RPMI7951 (cell line): ENCODE measurements at regions not wholly inside any gene's neighbourhood (a gene's known extent, or its start where the extent isn't known, plus 50 kb on each side); places are given as distances from the start of the nearest gene placed in this dataset.

ENCODE experiments used
- DNase-seq: peaks from one replicate; pipeline ENCODE4 v3.0.0-alpha.2; 2012; ENCODE audit warnings: low read depth

GRCh38 chr5:171629221-171629620 is 156.4 kb upstream of the SMIM23 start:
- DNase-seq, result no peak

DNA sequence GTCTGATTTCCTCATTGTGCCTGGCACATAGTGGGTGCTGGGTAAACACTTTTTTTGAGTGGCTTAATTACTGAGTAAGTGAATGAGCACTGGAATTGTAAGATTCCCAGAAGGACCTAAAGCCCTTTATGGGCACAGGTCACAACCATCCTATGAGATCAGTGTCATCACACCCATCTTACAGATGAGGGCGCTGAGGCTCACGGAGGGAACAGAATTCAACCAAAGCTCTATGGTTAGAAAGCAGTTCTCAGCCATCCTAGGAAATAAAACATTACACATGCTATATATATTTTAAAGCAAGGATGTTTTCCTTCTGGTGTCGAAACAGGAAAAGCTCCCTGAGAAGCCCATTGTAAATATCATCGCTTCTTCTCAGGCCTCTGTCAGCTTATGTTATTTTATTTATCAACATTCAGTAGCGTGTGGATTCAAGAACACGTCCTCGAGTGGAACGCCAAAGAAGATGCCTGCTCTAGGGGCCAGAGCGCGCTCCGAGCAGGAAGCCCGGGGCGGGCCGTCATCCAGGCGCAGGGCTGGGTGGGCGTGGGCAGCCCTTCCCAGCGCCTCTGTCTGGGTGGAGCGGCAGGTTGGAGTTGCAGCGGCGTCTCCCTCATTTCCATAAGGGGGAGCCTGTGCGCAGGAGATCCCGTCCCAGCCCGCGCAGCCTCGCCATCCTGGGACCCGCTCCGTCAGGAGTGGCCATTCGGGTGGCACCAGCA is 155.8 kb upstream of the SMIM23 start:
- no peak for DNase-seq

- no peak for DNase-seq
Observed at GRCh38 chr5:171630350-171631065, 155.1 kb upstream of the SMIM23 start.

GRCh38 chr5:171632616-171633015 is 153.0 kb upstream of the SMIM23 start:
- no peak for DNase-seq

GRCh38 chr5:171633776-171634470 is 151.7 kb upstream of the SMIM23 start:
- DNase-seq, result no peak

GRCh38 chr5:171634511-171634910 is 151.1 kb upstream of the SMIM23 start:
- no peak for DNase-seq

DNA sequence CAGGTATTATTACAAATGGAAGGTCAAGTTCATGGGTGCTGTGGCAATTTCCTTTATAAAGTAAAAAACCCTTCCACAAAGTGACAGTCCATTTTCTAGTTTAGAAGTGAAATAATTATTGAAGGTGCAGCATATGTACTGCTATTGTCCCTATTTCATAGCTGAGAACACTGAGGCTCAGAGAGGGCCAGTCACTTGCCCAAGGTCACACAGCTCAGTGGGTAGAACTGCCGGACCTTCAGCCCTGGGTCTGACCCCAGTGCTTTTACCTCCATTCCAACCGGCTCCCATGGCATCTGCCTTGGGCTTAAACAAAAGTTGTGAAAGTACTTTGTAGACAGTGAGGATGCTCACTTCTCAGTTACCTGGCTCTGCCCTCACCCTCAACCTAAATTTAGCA is 150.6 kb upstream of the SMIM23 start:
- DNase-seq, result no peak

DNA sequence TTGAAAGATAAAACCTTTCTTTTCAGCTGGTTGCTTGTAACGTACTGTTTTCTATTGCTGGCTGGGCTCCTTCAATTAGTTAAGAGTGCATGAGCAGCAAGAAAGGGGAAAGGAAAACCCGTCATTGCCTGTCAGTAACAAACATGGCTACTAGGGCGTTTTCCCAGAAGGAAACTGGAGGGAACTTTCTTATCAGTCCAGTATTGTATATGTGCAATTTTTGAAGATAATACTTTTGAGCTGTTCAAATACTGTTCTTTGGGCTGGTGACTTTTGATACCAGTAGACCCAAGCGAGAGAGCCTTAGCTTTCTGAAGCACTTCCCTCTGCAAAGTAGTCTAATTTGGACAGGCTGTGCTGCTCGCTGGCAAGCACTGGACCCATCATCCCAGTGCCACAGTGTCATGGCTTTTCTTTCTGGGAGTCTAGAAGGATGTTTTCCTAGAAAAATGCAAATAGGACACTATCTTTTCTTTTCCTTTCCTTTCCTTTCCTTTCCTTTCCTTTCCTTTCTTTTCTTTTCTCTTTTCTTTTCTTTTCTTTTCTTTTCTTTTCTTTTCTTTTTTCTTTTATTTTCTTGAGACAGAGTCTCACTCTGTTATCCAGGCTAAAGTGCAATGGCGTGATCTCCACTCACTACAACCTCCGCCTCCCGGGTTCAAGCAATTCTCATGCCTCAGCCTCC is 149.9 kb upstream of the SMIM23 start:
- DNase-seq, result no peak

- DNase-seq, result no peak
Observed at GRCh38 chr5:171637811-171638210, 147.8 kb upstream of the SMIM23 start.

DNA sequence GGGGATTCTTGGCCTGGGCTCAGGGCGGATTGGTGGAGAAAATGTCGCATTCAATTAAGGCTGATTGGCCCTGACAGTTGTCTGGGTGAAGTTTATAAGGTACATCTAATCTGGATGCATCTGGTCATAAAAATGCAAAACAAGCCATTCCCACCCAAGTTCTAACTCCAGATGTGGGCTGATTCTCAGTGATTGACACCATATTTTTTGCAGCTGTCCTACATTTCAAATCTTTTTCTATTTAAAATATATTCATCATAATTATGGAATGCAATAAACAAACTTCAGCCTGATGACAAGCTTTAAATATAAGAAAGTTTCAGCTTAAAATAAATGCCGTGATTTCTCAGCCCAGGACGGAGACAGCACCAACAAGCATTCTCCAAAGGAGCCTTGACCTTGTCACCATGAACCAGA is 146.4 kb upstream of the SMIM23 start:
- DNase-seq, result no peak

- no peak for DNase-seq
Observed at GRCh38 chr5:171639966-171640365, 145.7 kb upstream of the SMIM23 start.

- DNase-seq, result no peak
Observed at GRCh38 chr5:171640480-171640879, 145.1 kb upstream of the SMIM23 start.

- no peak for DNase-seq
Observed at GRCh38 chr5:171641891-171642290, 143.7 kb upstream of the SMIM23 start.

- no peak for DNase-seq
Observed at GRCh38 chr5:171642894-171643293, 142.7 kb upstream of the SMIM23 start.

- no peak for DNase-seq
Observed at GRCh38 chr5:171644536-171644935, 141.1 kb upstream of the SMIM23 start.

- no peak for DNase-seq
Observed at GRCh38 chr5:171646102-171647042, 139.2 kb upstream of the SMIM23 start.

- DNase-seq, result peak; percentile 56
Observed at GRCh38 chr5:171647043-171647903, 138.3 kb upstream of the SMIM23 start.

GRCh38 chr5:171647904-171648260 is 137.7 kb upstream of the SMIM23 start:
- no peak for DNase-seq

GRCh38 chr5:171648279-171649074 is 137.1 kb upstream of the SMIM23 start:
- no peak for DNase-seq

GRCh38 chr5:171649075-171649401 is 136.6 kb upstream of the SMIM23 start:
- DNase-seq, result peak; percentile 10
